HG02840 (cell line): ENCODE measurements at regions not wholly inside any gene's neighbourhood (a gene's known extent, or its start where the extent isn't known, plus 50 kb on each side); places are given as distances from the start of the nearest gene placed in this dataset.

Experiments used
- ATAC-seq: cut with Tn5 transposase; IDR thresholded peaks from one replicate; pipeline ENCODE4 v1.9.1; 2021; ENCODE audit warnings: mild to moderate bottlenecking, moderate library complexity, moderate number of reproducible peaks; ENCODE audit not compliant: unreplicated experiment, low FRiP score

- no peak for ATAC-seq
Measured at GRCh38 chr10:117429643-117430265, 54.5 kb upstream of the PDZD8 start.

- no peak for ATAC-seq
Measured at GRCh38 chr10:117427356-117427755, 52.1 kb upstream of the PDZD8 start.

GRCh38 chr10:117425974-117426566 lies 50.8 kb upstream of the PDZD8 start:
- peak; percentile 74 for ATAC-seq

- ATAC-seq: no peak
Measured at GRCh38 chr10:117424883-117425649, 49.8 kb upstream of the PDZD8 start.
